GM12878 (cell line): ENCODE measurements at regions not wholly inside any gene's neighbourhood (a gene's known extent, or its start where the extent isn't known, plus 50 kb on each side); places are given as distances from the start of the nearest gene placed in this dataset.

Experiments used
- ATAC-seq: fragments of 200-7000 bp; cut with Tn5 transposase; 3 replicates; pipeline ENCODE4 v1.9.1; 2020; ENCODE audit warnings: mild to moderate bottlenecking, moderate library complexity
- BruUV-seq: library from RNA; stranded (reverse); fragments of 400-500 nt; replicated peaks from 2 replicates; lab custom pipeline; 2021; lab: Mats Ljungman, UMichigan
- CTCF ChIA-PET: fragments of 300-600 bp; sonication (Branson Sonifier 250); formaldehyde crosslinking; extraction: SDS; loops from one replicate; lab custom pipeline; 2021; ENCODE audit warnings: inconsistent platforms; lab: Yijun Ruan, JAX
- POLR2A ChIA-PET: fragments of 350-600 bp; formaldehyde crosslinking; extraction: SDS; loops from one replicate; lab custom pipeline; 2021; ENCODE audit warnings: inconsistent platforms; lab: Charles Lee
- RAD21 ChIA-PET: fragments of 300-600 bp; sonication (Branson Sonifier 250); formaldehyde crosslinking; loops from one replicate; lab custom pipeline; 2023; ENCODE audit warnings: antibody characterized with exemption; ENCODE audit not compliant: unreplicated experiment; lab: Charles Lee
- SMC1A ChIA-PET: fragments of 300-600 bp; sonication (Branson Sonifier 250); formaldehyde crosslinking; loops from one replicate; lab custom pipeline; 2023; ENCODE audit not compliant: unreplicated experiment, uncharacterized antibody; lab: Charles Lee
- DNase-seq: peaks from one replicate; pipeline ENCODE4 v3.0.0-alpha.2; 2011; ENCODE audit warnings: low read depth, low spot score
- FAIRE-seq: peaks from 3 replicates; lab custom pipeline; 2011; peaks lifted over from hg19 to GRCh38; lab: Jason Lieb, UNC
- H2AFZ ChIP-seq: 2 replicates; pipeline ENCODE4 v1.6.0; 2011; ENCODE audit warnings: low read depth, low read length, control low read depth; ENCODE audit not compliant: control insufficient read depth
- H3K27ac ChIP-seq: 2 replicates; pipeline ENCODE4 v1.5.1; 2011; ENCODE audit warnings: control low read depth; ENCODE audit not compliant: control insufficient read depth, insufficient read depth
- H3K27me3 ChIP-seq, 2 experiments: replicated peaks in 1 of 2; 2 replicates each; pipeline versions ENCODE4 v1.6.0 to v1.6.1; 2011; ENCODE audit warnings: low read length in 1 of 2; ENCODE audit not compliant: control insufficient read depth in 2 of 2, insufficient read depth in 2 of 2
- H3K36me3 ChIP-seq, 2 experiments: 2 replicates each; pipeline ENCODE4 v1.5.1; 2011; ENCODE audit warnings: low read length in 1 of 2; ENCODE audit not compliant: control insufficient read depth in 2 of 2, insufficient read depth in 2 of 2
- H3K4me1 ChIP-seq: 2 replicates; pipeline ENCODE4 v1.6.1; 2011; ENCODE audit warnings: mild to moderate bottlenecking, low read length, moderate library complexity, mixed read lengths; ENCODE audit not compliant: control insufficient read depth, insufficient read depth
- H3K4me2 ChIP-seq: 2 replicates; pipeline ENCODE4 v1.6.0; 2011; ENCODE audit warnings: control low read depth; ENCODE audit not compliant: control insufficient read depth, insufficient read depth
- H3K4me3 ChIP-seq: fragments of 200-600 bp; sonication (generic); 2 replicates; pipeline ENCODE4 v1.5.1; 2016
- H3K79me2 ChIP-seq: 2 replicates; pipeline ENCODE4 v1.6.0; 2011; ENCODE audit warnings: low read length; ENCODE audit not compliant: control insufficient read depth, insufficient read depth
- H3K9ac ChIP-seq: 2 replicates; pipeline ENCODE4 v1.8.0; 2011; ENCODE audit warnings: low read length, control low read depth, mixed read lengths; ENCODE audit not compliant: control insufficient read depth, insufficient read depth
- H3K9me3 ChIP-seq: replicated peaks from 3 replicates; pipeline ENCODE4 v1.5.1; 2011; ENCODE audit warnings: mild to moderate bottlenecking, low read length; ENCODE audit not compliant: control insufficient read depth, insufficient read depth
- H4K20me1 ChIP-seq: 2 replicates; pipeline ENCODE4 v1.6.0; 2011; ENCODE audit not compliant: control insufficient read depth, insufficient read depth
- CREB1 ChIP-seq: IDR thresholded peaks from 2 replicates; pipeline ENCODE4 v1.6.1; 2012; ENCODE audit warnings: low read depth, mild to moderate bottlenecking, inconsistent platforms
- ETV6 ChIP-seq, 2 experiments: fragments of 450-650 bp in 1 of 2; IDR thresholded peaks in 1 of 2; conservative IDR thresholded peaks in 1 of 2; 2 replicates each; pipeline ENCODE4 v1.6.1; 2014; ENCODE audit warnings: antibody characterized with exemption in 1 of 2, borderline replicate concordance in 1 of 2, low read depth in 1 of 2, mild to moderate bottlenecking in 1 of 2, moderate library complexity in 1 of 2
- HDAC2 ChIP-seq: fragments of 200-600 bp; sonication (generic); IDR thresholded peaks from 2 replicates; pipeline ENCODE4 v1.6.1; 2017
- MTA2 ChIP-seq: fragments of 450-650 bp; IDR thresholded peaks from 2 replicates; pipeline ENCODE4 v1.6.1; 2016; ENCODE audit warnings: low read depth, mild to moderate bottlenecking, moderate library complexity
- NR2C1 ChIP-seq: fragments of 450-650 bp; IDR thresholded peaks from 2 replicates; pipeline ENCODE4 v1.6.1; 2017; ENCODE audit warnings: antibody characterized with exemption, mild to moderate bottlenecking, moderate library complexity
- POLR2AphosphoS2 ChIP-seq: IDR thresholded peaks from 2 replicates; pipeline ENCODE4 v1.6.1; 2011; ENCODE audit warnings: low read depth, mild to moderate bottlenecking, low read length, improper control_type of control experiment, moderate library complexity
- RB1 ChIP-seq: fragments of 450-650 bp; formaldehyde crosslinking; IDR thresholded peaks from 2 replicates; pipeline ENCODE4 v1.6.1; 2017; ENCODE audit warnings: mild to moderate bottlenecking, borderline replicate concordance
- RFX5 ChIP-seq: IDR thresholded peaks from 2 replicates; pipeline ENCODE4 v1.6.1; 2011; ENCODE audit warnings: low read depth, low read length, improper control_type of control experiment
- SMC3 ChIP-seq: IDR thresholded peaks from 2 replicates; pipeline ENCODE4 v1.6.1; 2011; ENCODE audit warnings: low read length, improper control_type of control experiment, borderline replicate concordance
- STAT1 ChIP-seq: fragments of 450-650 bp; conservative IDR thresholded peaks from 2 replicates; pipeline ENCODE4 v1.6.1; 2014; ENCODE audit warnings: antibody characterized with exemption, mild to moderate bottlenecking
- ZZZ3 ChIP-seq: IDR thresholded peaks from 2 replicates; pipeline ENCODE4 v1.6.1; 2011; ENCODE audit warnings: low read depth; ENCODE audit not compliant: control insufficient read depth, insufficient read length
- WGBS: methylation state at CpG from one replicate; pipeline ENCODE4 v1.1.6; 2016; ENCODE audit warnings: low lambda C conversion rate; ENCODE audit not compliant: insufficient replicate concordance, insufficient coverage; ENCODE audit errors: missing lambda C conversion rate; 5-methylcytosine and 5-hydroxymethylcytosine counted together
- in situ Hi-C: fragments of 300-500 bp; cut with MboI; formaldehyde crosslinking; loops from 9 replicates; pipeline ENCODE4 v1.14.3; 2018; ENCODE audit warnings: mixed read lengths
- intact Hi-C: fragments of 100-400 bp; cut with micrococcal nuclease; formaldehyde crosslinking; loops from one replicate; pipeline ENCODE4 v1.14.2; 2022; ENCODE audit not compliant: unreplicated experiment
- TF ChIP-seq, protein P1 (sequence below): IDR thresholded peaks from 2 replicates; pipeline ENCODE4 v1.6.1; 2011; ENCODE audit warnings: low read depth, mild to moderate bottlenecking, low read length, moderate library complexity, borderline replicate concordance; ENCODE audit errors: extremely low read depth
- TF ChIP-seq, protein P2 (sequence below): fragments of 450-650 bp; IDR thresholded peaks from 2 replicates; pipeline ENCODE4 v1.6.1; 2017; ENCODE audit warnings: mild to moderate bottlenecking, moderate library complexity

GRCh38 chr1:165010418-165011070, 346.0 kb downstream of the LMX1A start:
- intact Hi-C loops, result no loop called here
- RAD21 ChIA-PET, result no interaction called here
- FAIRE-seq (no peak), DNase-seq (no peak), ATAC-seq (no peak)
- TF ChIP-seq POLR2AphosphoS2 (no peak), NR2C1 (no peak)
- BruUV-seq, result no TSS peak
- Histone ChIP-seq H3K4me2 (no peak overlapping the region), H3K79me2 (no peaks in the 10 kb centered on the region), H3K4me1 (no peaks in the 10 kb centered on the region), H4K20me1 (no peaks in the 10 kb centered on the region), H3K9ac (no peak overlapping the region), H3K4me3 (no peak overlapping the region), H3K27me3 (no peaks in the 10 kb centered on the region), H3K36me3 (no peaks in the 10 kb centered on the region), H3K9me3 (no peaks in the 10 kb centered on the region), H3K27ac (no peak overlapping the region), H2AFZ (no peak overlapping the region)
- CTCF ChIA-PET, result no interaction called here
- in situ Hi-C loops, result no loop called here
- POLR2A ChIA-PET, result no interaction called here
- WGBS, result 0% methylated on average over 3 of the region's 3 CpGs
- SMC1A ChIA-PET, result no interaction called here

DNA sequence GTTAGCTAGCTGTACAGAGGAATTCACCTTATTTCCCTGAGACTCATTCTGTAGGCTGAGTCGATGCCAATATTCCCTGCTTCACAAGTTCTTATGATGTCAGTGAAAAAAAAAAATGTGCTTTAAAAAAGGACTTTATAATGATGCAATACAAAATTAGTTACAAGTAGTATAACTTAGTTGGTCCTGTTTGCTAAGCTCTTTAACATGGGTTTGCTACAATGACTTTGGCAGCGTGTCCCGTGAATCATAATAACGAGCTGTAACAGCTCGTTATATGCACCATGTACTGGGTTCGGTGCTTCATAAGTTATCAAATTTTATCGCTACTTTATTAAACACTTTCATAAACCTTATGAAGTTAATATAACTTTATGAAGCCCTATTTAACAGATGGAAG, 349.7 kb downstream of the LMX1A start:
- BruUV-seq, result no TSS peak
- no peak for FAIRE-seq
- TF ChIP-seq, protein P1, sequence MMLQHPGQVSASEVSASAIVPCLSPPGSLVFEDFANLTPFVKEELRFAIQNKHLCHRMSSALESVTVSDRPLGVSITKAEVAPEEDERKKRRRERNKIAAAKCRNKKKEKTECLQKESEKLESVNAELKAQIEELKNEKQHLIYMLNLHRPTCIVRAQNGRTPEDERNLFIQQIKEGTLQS, result no peak
- TF ChIP-seq CREB1 (no peak), RFX5 (no peak), STAT1 (no peak), SMC3 (no peak), MTA2 (no peak), RB1 (no peak), ZZZ3 (no peak), ETV6 (conservative IDR thresholded peaks at IDR 0.05 in 1 of 2, IDR thresholded peaks at IDR 0.05 in 1 of 2; ENCODE audit: borderline replicate concordance in 1 of 2, low read depth in 1 of 2) (no peak), HDAC2 (no peak)
- TF ChIP-seq, protein P2, sequence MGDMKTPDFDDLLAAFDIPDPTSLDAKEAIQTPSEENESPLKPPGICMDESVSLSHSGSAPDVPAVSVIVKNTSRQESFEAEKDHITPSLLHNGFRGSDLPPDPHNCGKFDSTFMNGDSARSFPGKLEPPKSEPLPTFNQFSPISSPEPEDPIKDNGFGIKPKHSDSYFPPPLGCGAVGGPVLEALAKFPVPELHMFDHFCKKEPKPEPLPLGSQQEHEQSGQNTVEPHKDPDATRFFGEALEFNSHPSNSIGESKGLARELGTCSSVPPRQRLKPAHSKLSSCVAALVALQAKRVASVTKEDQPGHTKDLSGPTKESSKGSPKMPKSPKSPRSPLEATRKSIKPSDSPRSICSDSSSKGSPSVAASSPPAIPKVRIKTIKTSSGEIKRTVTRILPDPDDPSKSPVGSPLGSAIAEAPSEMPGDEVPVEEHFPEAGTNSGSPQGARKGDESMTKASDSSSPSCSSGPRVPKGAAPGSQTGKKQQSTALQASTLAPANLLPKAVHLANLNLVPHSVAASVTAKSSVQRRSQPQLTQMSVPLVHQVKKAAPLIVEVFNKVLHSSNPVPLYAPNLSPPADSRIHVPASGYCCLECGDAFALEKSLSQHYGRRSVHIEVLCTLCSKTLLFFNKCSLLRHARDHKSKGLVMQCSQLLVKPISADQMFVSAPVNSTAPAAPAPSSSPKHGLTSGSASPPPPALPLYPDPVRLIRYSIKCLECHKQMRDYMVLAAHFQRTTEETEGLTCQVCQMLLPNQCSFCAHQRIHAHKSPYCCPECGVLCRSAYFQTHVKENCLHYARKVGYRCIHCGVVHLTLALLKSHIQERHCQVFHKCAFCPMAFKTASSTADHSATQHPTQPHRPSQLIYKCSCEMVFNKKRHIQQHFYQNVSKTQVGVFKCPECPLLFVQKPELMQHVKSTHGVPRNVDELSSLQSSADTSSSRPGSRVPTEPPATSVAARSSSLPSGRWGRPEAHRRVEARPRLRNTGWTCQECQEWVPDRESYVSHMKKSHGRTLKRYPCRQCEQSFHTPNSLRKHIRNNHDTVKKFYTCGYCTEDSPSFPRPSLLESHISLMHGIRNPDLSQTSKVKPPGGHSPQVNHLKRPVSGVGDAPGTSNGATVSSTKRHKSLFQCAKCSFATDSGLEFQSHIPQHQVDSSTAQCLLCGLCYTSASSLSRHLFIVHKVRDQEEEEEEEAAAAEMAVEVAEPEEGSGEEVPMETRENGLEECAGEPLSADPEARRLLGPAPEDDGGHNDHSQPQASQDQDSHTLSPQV, result no peak

More for the DNA sequence above, 349.7 kb downstream of the LMX1A start:
- Histone ChIP-seq H3K36me3 (no peaks in the 10 kb centered on the region), H3K9ac (no peak overlapping the region), H2AFZ (no peak overlapping the region), H3K4me1 (no peaks in the 10 kb centered on the region), H3K27ac (no peak overlapping the region), H3K4me2 (no peak overlapping the region), H3K27me3 (no peaks in the 10 kb centered on the region), H3K4me3 (no peak overlapping the region), H3K9me3 (no peaks in the 10 kb centered on the region), H3K79me2 (no peaks in the 10 kb centered on the region), H4K20me1 (no peaks in the 10 kb centered on the region)
- ChIA-PET RAD21 (no interaction called here), CTCF (no interaction called here), POLR2A (no interaction called here), SMC1A (no interaction called here)
- in situ Hi-C loops, result no loop called here
- ATAC-seq (no peak), DNase-seq (no peak)
- 41% methylated on average over 7 of the region's 7 CpGs for WGBS
- intact Hi-C loops, result no loop called here
